ENCODE measurements at regions not wholly inside any gene's neighbourhood (a gene's known extent, or its start where the extent isn't known, plus 50 kb on each side); places are given as distances from the start of the nearest gene placed in this dataset.

GRCh38 chr10:1846032-1846431, 108.7 kb upstream of the ADARB2 start (continued):
- TF ChIP-seq, protein P1, sequence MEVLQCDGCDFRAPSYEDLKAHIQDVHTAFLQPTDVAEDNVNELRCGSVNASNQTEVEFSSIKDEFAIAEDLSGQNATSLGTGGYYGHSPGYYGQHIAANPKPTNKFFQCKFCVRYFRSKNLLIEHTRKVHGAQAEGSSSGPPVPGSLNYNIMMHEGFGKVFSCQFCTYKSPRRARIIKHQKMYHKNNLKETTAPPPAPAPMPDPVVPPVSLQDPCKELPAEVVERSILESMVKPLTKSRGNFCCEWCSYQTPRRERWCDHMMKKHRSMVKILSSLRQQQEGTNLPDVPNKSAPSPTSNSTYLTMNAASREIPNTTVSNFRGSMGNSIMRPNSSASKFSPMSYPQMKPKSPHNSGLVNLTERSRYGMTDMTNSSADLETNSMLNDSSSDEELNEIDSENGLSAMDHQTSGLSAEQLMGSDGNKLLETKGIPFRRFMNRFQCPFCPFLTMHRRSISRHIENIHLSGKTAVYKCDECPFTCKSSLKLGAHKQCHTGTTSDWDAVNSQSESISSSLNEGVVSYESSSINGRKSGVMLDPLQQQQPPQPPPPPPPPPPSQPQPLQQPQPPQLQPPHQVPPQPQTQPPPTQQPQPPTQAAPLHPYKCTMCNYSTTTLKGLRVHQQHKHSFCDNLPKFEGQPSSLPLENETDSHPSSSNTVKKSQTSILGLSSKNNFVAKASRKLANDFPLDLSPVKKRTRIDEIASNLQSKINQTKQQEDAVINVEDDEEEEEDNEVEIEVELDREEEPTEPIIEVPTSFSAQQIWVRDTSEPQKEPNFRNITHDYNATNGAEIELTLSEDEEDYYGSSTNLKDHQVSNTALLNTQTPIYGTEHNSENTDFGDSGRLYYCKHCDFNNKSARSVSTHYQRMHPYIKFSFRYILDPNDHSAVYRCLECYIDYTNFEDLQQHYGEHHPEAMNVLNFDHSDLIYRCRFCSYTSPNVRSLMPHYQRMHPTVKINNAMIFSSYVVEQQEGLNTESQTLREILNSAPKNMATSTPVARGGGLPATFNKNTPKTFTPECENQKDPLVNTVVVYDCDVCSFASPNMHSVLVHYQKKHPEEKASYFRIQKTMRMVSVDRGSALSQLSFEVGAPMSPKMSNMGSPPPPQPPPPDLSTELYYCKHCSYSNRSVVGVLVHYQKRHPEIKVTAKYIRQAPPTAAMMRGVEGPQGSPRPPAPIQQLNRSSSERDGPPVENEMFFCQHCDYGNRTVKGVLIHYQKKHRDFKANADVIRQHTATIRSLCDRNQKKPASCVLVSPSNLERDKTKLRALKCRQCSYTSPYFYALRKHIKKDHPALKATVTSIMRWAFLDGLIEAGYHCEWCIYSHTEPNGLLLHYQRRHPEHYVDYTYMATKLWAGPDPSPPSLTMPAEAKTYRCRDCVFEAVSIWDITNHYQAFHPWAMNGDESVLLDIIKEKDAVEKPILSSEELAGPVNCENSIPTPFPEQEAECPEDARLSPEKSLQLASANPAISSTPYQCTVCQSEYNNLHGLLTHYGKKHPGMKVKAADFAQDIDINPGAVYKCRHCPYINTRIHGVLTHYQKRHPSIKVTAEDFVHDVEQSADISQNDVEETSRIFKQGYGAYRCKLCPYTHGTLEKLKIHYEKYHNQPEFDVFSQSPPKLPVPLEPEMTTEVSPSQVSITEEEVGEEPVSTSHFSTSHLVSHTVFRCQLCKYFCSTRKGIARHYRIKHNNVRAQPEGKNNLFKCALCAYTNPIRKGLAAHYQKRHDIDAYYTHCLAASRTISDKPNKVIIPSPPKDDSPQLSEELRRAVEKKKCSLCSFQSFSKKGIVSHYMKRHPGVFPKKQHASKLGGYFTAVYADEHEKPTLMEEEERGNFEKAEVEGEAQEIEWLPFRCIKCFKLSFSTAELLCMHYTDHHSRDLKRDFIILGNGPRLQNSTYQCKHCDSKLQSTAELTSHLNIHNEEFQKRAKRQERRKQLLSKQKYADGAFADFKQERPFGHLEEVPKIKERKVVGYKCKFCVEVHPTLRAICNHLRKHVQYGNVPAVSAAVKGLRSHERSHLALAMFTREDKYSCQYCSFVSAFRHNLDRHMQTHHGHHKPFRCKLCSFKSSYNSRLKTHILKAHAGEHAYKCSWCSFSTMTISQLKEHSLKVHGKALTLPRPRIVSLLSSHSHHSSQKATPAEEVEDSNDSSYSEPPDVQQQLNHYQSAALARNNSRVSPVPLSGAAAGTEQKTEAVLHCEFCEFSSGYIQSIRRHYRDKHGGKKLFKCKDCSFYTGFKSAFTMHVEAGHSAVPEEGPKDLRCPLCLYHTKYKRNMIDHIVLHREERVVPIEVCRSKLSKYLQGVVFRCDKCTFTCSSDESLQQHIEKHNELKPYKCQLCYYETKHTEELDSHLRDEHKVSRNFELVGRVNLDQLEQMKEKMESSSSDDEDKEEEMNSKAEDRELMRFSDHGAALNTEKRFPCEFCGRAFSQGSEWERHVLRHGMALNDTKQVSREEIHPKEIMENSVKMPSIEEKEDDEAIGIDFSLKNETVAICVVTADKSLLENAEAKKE (CRISPR knock-in tag; IDR thresholded peaks at IDR 0.05) = no peak
- TF ChIP-seq ETS1 (IDR thresholded peaks at IDR 0.05) (no peak), CREB1 (CRISPR knock-in tag; IDR thresholded peaks at IDR 0.05; ENCODE audit: low read depth) (no peak)

DNA sequence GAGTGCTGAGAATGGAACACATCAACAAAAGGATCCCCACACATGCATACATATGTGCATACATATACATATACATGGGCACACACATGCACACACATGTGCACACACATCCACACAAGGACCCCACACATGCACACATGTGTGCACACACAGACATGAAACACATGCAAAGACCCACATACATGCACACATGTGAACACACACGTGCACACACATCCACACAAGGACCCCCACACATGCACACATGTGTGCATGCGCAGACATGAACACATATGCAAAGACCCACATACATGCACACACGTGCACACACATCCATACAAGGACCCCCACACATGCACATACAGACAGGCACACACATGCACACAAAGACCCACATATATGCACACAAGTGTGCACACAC, 104.4 kb upstream of the ADARB2 start:
- Mint-ChIP-seq H3K27me3 (ENCODE audit: insufficient read depth, low read depth, poor library complexity) (peaks cover 2% of the 10 kb centered on the region), H3K27ac (no peak overlapping the region), H3K4me1 (no peaks in the 10 kb centered on the region), H3K36me3 (ENCODE audit: low read depth) (no peaks in the 10 kb centered on the region), H3K9me3 (no peaks in the 10 kb centered on the region), H3K4me3 (no peak overlapping the region)
- no peaks in the 10 kb centered on the region for H3K4me1 ChIP-seq (ENCODE audit: insufficient read depth)
- H3F3A ChIP-seq (replicated peaks; ENCODE audit: low read depth) = no peaks in the 10 kb centered on the region
- H3K27me3 ChIP-seq (ENCODE audit: insufficient read depth) = no peaks in the 10 kb centered on the region
- no peaks in the 10 kb centered on the region for H3K36me3 ChIP-seq (ENCODE audit: insufficient read depth)
- no peak overlapping the region for H3K4me3 ChIP-seq
- no peak overlapping the region for H3K4me2 ChIP-seq
- no peak overlapping the region for H2AFZ ChIP-seq
- no peaks in the 10 kb centered on the region for H3K79me2 ChIP-seq (replicated peaks; ENCODE audit: insufficient read depth)
- H3K27ac ChIP-seq (ENCODE audit: low read depth) = no peak overlapping the region
- H3K9me2 ChIP-seq (ENCODE audit: insufficient read depth) = no peaks in the 10 kb centered on the region
- ATAC-seq (no peak), DNase-seq (ENCODE audit: low spot score) (no peak)
- H4K20me1 ChIP-seq (replicated peaks; ENCODE audit: insufficient read depth) = no peaks in the 10 kb centered on the region
- no peak for TF ChIP-seq NANOG (IDR thresholded peaks at IDR 0.05; ENCODE audit: borderline replicate concordance)
- TF ChIP-seq POLR2AphosphoS5 (IDR thresholded peaks at IDR 0.05; ENCODE audit: low read depth) = no peak
- TF ChIP-seq STAT1 (IDR thresholded peaks at IDR 0.05; ENCODE audit: unreplicated experiment) = no peak
- no peak for TF ChIP-seq CTCF (conservative IDR thresholded peaks at IDR 0.05; ENCODE audit: low read depth in 2 of 2)
- no peak for TF ChIP-seq ETS1 (IDR thresholded peaks at IDR 0.05)
- TF ChIP-seq EZH2 (IDR thresholded peaks at IDR 0.05; ENCODE audit: low read depth, unreplicated experiment) = no peak
- no peak for TF ChIP-seq EZH2phosphoT487 (IDR thresholded peaks at IDR 0.05; ENCODE audit: unreplicated experiment)
- no peak for TF ChIP-seq JUNB (IDR thresholded peaks at IDR 0.05; ENCODE audit: unreplicated experiment)
